K562 (cell line): ENCODE measurements at regions not wholly inside any gene's neighbourhood (a gene's known extent, or its start where the extent isn't known, plus 50 kb on each side); places are given as distances from the start of the nearest gene placed in this dataset.

Experiments
- ATAC-seq: fragments of 200-7000 bp; cut with Tn5 transposase; 3 replicates; pipeline ENCODE4 v1.9.1; 2020; ENCODE audit warnings: moderate library complexity
- BruUV-seq: library from RNA; stranded (reverse); fragments of 400-500 nt; replicated peaks from 2 replicates; lab custom pipeline; 2021; lab: Mats Ljungman, UMichigan
- CTCF ChIA-PET: fragments of 300-600 bp; formaldehyde crosslinking; extraction: SDS; loops from one replicate; lab custom pipeline; 2021; ENCODE audit warnings: low intra/inter-chr PET ratio; lab: Yijun Ruan, JAX
- POLR2A ChIA-PET: fragments of 300-600, 350-650 bp; sonication (Branson Sonifier 250); formaldehyde crosslinking; extraction: SDS; loops from one replicate; lab custom pipeline; 2021; ENCODE audit warnings: antibody characterized with exemption, inconsistent platforms; lab: Yijun Ruan, JAX
- DNase-seq, 4 experiments: peaks; one replicate each; pipeline versions ENCODE4 v3.0.0 to v3.0.0-alpha.2; 2011 to 2018; ENCODE audit warnings: low spot score in 3 of 4, mixed read lengths in 3 of 4; ENCODE audit errors: extremely low read depth in 1 of 4
- FAIRE-seq: peaks from 2 replicates; lab custom pipeline; 2011; peaks lifted over from hg19 to GRCh38; lab: Jason Lieb, UNC
- H2AFZ ChIP-seq: 2 replicates; pipeline ENCODE4 v1.6.0; 2011; ENCODE audit warnings: low read depth, low read length, control low read depth, inconsistent platforms
- H3K27ac ChIP-seq: fragments of 200-600 bp; 3 replicates; pipeline ENCODE4 v1.8.0; 2011; ENCODE audit warnings: low read depth, mild to moderate bottlenecking, control low read depth, inconsistent platforms, low read length, moderate library complexity, mixed read lengths; ENCODE audit errors: extremely low read depth
- H3K27me3 ChIP-seq, 2 experiments: fragments of 300-600 bp in 1 of 2; 2 replicates in 1 of 2; 3 replicates in 1 of 2; pipeline versions ENCODE4 v1.6.0 to v1.8.0; 2011; ENCODE audit warnings: inconsistent platforms in 2 of 2, low read length in 2 of 2, mild to moderate bottlenecking in 1 of 2, mixed read lengths in 1 of 2, moderate library complexity in 1 of 2; ENCODE audit not compliant: control insufficient read depth in 2 of 2, insufficient read depth in 2 of 2
- H3K36me3 ChIP-seq: fragments of 300-600 bp; 3 replicates; pipeline ENCODE4 v1.8.0; 2011; ENCODE audit warnings: mild to moderate bottlenecking, low read length, inconsistent platforms; ENCODE audit not compliant: control insufficient read depth, insufficient read depth
- H3K4me1 ChIP-seq, 2 experiments: fragments of 200-600 bp in 1 of 2; replicated peaks in 1 of 2; 2 replicates in 1 of 2; 3 replicates in 1 of 2; pipeline versions ENCODE4 v1.5.1 to v1.8.0; 2011; ENCODE audit warnings: inconsistent platforms in 2 of 2, low read length in 2 of 2, mild to moderate bottlenecking in 1 of 2, mixed read lengths in 1 of 2, moderate library complexity in 1 of 2; ENCODE audit not compliant: control insufficient read depth in 2 of 2, insufficient read depth in 2 of 2
- H3K4me2 ChIP-seq: 2 replicates; pipeline ENCODE4 v1.6.1; 2011; ENCODE audit warnings: low read length, control low read depth, inconsistent platforms, mixed read lengths; ENCODE audit not compliant: insufficient read depth
- H3K4me3 ChIP-seq: fragments of 200-600 bp; sonication (generic), shearing (Covaris generic); 2 replicates; pipeline ENCODE4 v1.5.1; 2016; ENCODE audit warnings: control low read depth, inconsistent platforms
- H3K79me2 ChIP-seq: fragments of 200-600 bp; 3 replicates; pipeline ENCODE4 v1.8.0; 2011; ENCODE audit warnings: low read length, inconsistent platforms; ENCODE audit not compliant: control insufficient read depth, insufficient read depth
- H3K9ac ChIP-seq, 2 experiments: 2 replicates each; pipeline versions ENCODE4 v1.6.0 to v1.6.1; 2011; ENCODE audit warnings: low read depth in 2 of 2, low read length in 2 of 2, control low read depth in 1 of 2, inconsistent platforms in 1 of 2, mild to moderate bottlenecking in 1 of 2, mixed read lengths in 1 of 2; ENCODE audit not compliant: insufficient read depth in 1 of 2
- H3K9me1 ChIP-seq: one replicate; pipeline ENCODE4 v1.6.0; 2011; ENCODE audit warnings: inconsistent platforms, mild to moderate bottlenecking, low read length, moderate library complexity; ENCODE audit not compliant: control insufficient read depth, insufficient read depth
- H3K9me3 ChIP-seq: replicated peaks from 2 replicates; pipeline ENCODE4 v1.5.1; 2011; ENCODE audit warnings: low read depth, low read length, inconsistent platforms; ENCODE audit not compliant: control insufficient read depth, insufficient read depth
- H4K20me1 ChIP-seq: replicated peaks from 2 replicates; pipeline ENCODE4 v1.6.1; 2011; ENCODE audit warnings: low read length, inconsistent platforms, mixed read lengths; ENCODE audit not compliant: control insufficient read depth, insufficient read depth
- ADNP ChIP-seq: fragments of 200-800 bp; sonication (Bioruptor generic); IDR thresholded peaks from 2 replicates; pipeline ENCODE4 v1.6.1; 2016; ENCODE audit warnings: missing genetic modification characterization, missing compliant biosample characterization
- ARID4B ChIP-seq: sonication (generic); formaldehyde crosslinking; IDR thresholded peaks from 2 replicates; pipeline ENCODE4 v1.8.0; 2022; ENCODE audit warnings: mild to moderate bottlenecking, missing genetic modification reagents
- BCOR ChIP-seq: fragments of 450-650 bp; IDR thresholded peaks from 2 replicates; pipeline ENCODE4 v1.6.1; 2016
- KDM1A ChIP-seq, 2 experiments: fragments of 450-650 bp; IDR thresholded peaks; 2 replicates each; pipeline ENCODE4 v1.6.1; 2016; ENCODE audit warnings: mild to moderate bottlenecking in 2 of 2
- NFYB ChIP-seq: IDR thresholded peaks from 2 replicates; pipeline ENCODE4 v1.6.1; 2011; ENCODE audit warnings: mild to moderate bottlenecking, moderate library complexity; ENCODE audit not compliant: insufficient read length; ENCODE audit errors: extremely low read depth
- RBM25 ChIP-seq: fragments of 200-400 bp; formaldehyde crosslinking; IDR thresholded peaks from 2 replicates; pipeline ENCODE4 v1.6.1; 2018; ENCODE audit warnings: low read length, low read depth, moderate library complexity; ENCODE audit not compliant: severe bottlenecking
- SMARCA5 ChIP-seq: fragments of 450-650 bp; IDR thresholded peaks from 2 replicates; pipeline ENCODE4 v1.6.1; 2016
- ZFP36 ChIP-seq: fragments of 150-350 bp; IDR thresholded peaks from 2 replicates; pipeline ENCODE4 v1.6.1; 2018; ENCODE audit warnings: low read length, low read depth; ENCODE audit not compliant: partially characterized antibody
- ZKSCAN1 ChIP-seq: fragments of 150-350 bp; IDR thresholded peaks from 2 replicates; pipeline ENCODE4 v1.6.1; 2016; ENCODE audit warnings: low read depth, low read length
- ZNF324 ChIP-seq: fragments of 250-450 bp; sonication (Bioruptor Pico); IDR thresholded peaks from 2 replicates; pipeline ENCODE4 v1.4.0; 2020; ENCODE audit warnings: mild to moderate bottlenecking
- WGBS: fragments of 100-300 bp; shearing (Covaris generic); methylation state at CpG from one replicate; pipeline ENCODE4 v1.1.6; 2016; ENCODE audit warnings: low coverage, mixed read lengths; ENCODE audit not compliant: insufficient coverage; ENCODE audit errors: missing lambda C conversion rate; 5-methylcytosine and 5-hydroxymethylcytosine counted together
- in situ Hi-C: fragments of 300-500 bp; cut with MboI; formaldehyde crosslinking; loops from 4 replicates; pipeline ENCODE4 v1.15.0; 2018; ENCODE audit warnings: inconsistent platforms, mixed read lengths
- intact Hi-C: fragments of 100-400 bp; cut with micrococcal nuclease; formaldehyde crosslinking; loops from 2 replicates; pipeline ENCODE4 v1.14.2; 2022

DNA sequence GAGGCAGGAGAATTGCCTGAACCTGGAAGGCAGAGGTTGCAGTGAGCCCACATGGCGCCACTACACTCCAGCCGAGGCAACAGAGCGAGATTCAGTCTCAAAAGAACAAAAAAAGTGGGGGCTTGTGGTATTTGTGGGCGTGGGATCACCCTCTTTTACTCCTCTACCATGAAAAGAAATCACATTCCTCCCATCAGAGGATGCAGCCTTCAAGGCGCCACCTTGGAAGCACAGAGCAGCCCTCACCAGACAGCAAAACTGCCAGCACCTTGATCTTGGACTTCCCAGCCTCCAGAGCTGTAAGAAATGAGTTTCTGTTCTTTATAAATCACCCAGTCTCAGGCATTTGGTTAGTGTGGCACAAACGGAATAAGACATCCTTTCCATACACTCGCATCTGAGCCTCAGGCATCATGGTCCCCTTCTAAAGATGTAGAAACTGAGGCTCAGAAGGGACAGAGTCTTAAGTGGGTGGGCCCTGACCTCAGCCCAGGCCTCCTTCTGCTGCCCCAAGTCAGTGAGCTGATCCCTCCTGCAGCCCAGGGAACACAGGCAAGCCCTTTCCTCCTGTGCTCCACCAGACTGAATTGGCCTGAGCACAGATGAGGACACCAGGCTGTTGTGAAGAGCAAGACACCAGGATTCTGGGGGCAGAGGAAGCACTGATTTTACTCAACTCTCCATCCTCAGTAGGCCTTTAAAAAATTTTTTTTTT, 201.7 kb upstream of the LINGO1 start:
- no peak for TF ChIP-seq ZKSCAN1
- ATAC-seq (no peak), FAIRE-seq (no peak)

DNA sequence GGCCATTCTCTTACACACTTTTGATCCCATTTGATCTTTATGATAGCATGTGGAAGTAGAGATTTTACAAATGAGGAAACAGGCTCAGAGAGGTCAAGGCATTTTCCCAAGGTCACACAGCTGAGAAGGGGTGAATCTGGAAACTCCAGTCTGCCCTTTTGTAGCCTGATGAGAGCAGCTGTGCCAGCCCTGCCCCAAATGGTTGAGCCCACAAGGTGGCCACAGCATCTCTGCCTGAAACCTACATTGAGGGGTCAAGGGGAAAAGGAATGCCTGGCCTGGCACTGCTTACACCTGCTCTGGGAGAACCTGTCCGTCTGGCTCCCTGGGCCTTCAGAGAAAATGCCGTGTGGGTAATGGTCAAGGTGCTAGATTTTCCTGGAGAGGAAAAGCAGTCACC, 200.2 kb upstream of the LINGO1 start:
- no peaks in the 10 kb centered on the region for H3K9me1 ChIP-seq
- FAIRE-seq = no peak
- no peak for DNase-seq
- H3K27me3 ChIP-seq = peaks cover 6 to 28% of the 10 kb centered on the region in 2 experiments; a peak in 3 of 5 replicates
- H4K20me1 ChIP-seq = peaks cover 3% of the 10 kb centered on the region; the same call in 1 of the 2 replicates
- BruUV-seq = no TSS peak
- ChIA-PET POLR2A (interaction anchor here (0.5 to 0.6 kb wide), 2 partner anchors 9 to 1523 kb away, joined by 3 to 6 read pairs; no protein-coding TSS in a partner anchor), CTCF (no interaction called here)
- ATAC-seq = no peak
- 0% methylated on average over 2 of the region's 2 CpGs for WGBS
- peak; percentile 81 for TF ChIP-seq ZFP36
- TF ChIP-seq BCOR = peak; percentile 84
- TF ChIP-seq ZNF324 = no peak
- TF ChIP-seq NFYB = no peak
- TF ChIP-seq KDM1A (IDR thresholded peaks at IDR 0.05) = peak; percentile 26 to 27; a peak in 2 of 4 replicates
- TF ChIP-seq ADNP (tag) = peak; percentile 51; the same call in 1 of the 2 replicates
- TF ChIP-seq RBM25 = peak; percentile 92
- TF ChIP-seq SMARCA5 = peak; percentile 66
- no peak for TF ChIP-seq ARID4B (CRISPR knock-in tag)
- H3K9me3 ChIP-seq = no peaks in the 10 kb centered on the region
- H3K36me3 ChIP-seq = no peaks in the 10 kb centered on the region
- H3K4me3 ChIP-seq = no peak overlapping the region
- H2AFZ ChIP-seq = no peak overlapping the region
- no peaks in the 10 kb centered on the region for H3K79me2 ChIP-seq
- no peak overlapping the region for H3K4me2 ChIP-seq
- no peak overlapping the region for H3K27ac ChIP-seq
- no peak overlapping the region for H3K9ac ChIP-seq
- no peaks in the 10 kb centered on the region for H3K4me1 ChIP-seq
- intact Hi-C loops (no loop called here), in situ Hi-C loops (no loop called here)

More for the DNA sequence above, 201.7 kb upstream of the LINGO1 start:
- Histone ChIP-seq H3K79me2 (no peaks in the 10 kb centered on the region), H4K20me1 (peaks cover 11% of the 10 kb centered on the region), H3K9ac (no peak overlapping the region), H3K4me2 (no peak overlapping the region), H3K9me3 (no peaks in the 10 kb centered on the region), H3K9me1 (no peaks in the 10 kb centered on the region), H3K4me3 (no peak overlapping the region), H3K4me1 (no peaks in the 10 kb centered on the region), H3K27ac (no peak overlapping the region), H2AFZ (no peak overlapping the region), H3K27me3 (peaks cover 20 to 44% of the 10 kb centered on the region in 2 experiments), H3K36me3 (no peaks in the 10 kb centered on the region)
- BruUV-seq = no TSS peak
- CTCF ChIA-PET = interaction anchor here (1.0 kb wide), 1 partner anchor 101 kb away, joined by 3 read pairs; no protein-coding TSS in a partner anchor
- no peak for DNase-seq
- 0% methylated on average over 7 of the region's 7 CpGs for WGBS
- in situ Hi-C loops = no loop called here
- POLR2A ChIA-PET = no interaction called here
- intact Hi-C loops = no loop called here
